ENCODE measurements at regions not wholly inside any gene's neighbourhood (a gene's known extent, or its start where the extent isn't known, plus 50 kb on each side); places are given as distances from the start of the nearest gene placed in this dataset.
A peak's percentile ranks its signal among the peaks of the same experiment; 100 is the strongest.

DNA sequence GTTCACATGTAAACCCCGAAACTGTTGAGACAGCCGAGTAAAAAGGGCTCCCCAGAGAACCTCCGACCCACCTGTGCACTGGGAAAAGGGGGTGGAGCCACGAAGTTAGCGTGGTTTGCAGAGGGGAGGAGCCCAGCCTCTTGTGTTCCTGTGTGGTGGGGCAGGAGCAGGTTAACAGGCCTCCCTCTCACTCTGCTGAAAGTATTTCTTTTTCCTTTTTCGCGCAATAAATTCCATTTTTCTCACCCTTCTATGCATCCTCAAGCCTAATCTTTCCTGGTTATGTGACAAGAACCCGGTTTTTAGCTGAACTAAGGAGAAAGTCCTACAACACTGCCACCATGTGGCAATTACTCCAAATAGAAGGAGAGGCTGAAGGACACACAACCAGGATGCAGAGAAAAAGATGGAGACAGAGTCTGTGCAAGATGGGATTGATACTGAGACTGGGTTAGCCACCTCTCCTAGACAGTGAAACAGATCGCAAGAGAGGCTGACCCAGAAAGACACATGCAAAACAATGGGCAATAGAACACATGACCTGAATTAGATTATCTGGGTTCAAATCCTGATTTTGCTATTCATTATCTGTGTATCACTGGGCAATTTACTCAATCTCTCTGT is 168.7 kb upstream of the PRSS16 start:
- Mint-ChIP-seq H3K27ac (ENCODE audit: unreplicated experiment) (peak overlapping the region; percentile 27), H3K4me3 (ENCODE audit: unreplicated experiment) (peak overlapping the region; percentile 84), H3K36me3 (ENCODE audit: low read depth, unreplicated experiment) (no peaks in the 10 kb centered on the region), H3K4me1 (ENCODE audit: unreplicated experiment) (no peaks in the 10 kb centered on the region), H3K9me3 (ENCODE audit: unreplicated experiment) (no peaks in the 10 kb centered on the region), H3K27me3 (ENCODE audit: unreplicated experiment) (no peaks in the 10 kb centered on the region)
- peak; percentile 53 for DNase-seq (ENCODE audit: low spot score)
- peak; percentile 64 for TF ChIP-seq CTCF (IDR thresholded peaks at IDR 0.05; ENCODE audit: unreplicated experiment)

- no peak for DNase-seq (ENCODE audit: low spot score)
- Mint-ChIP-seq H3K36me3 (ENCODE audit: low read depth, unreplicated experiment) (no peaks in the 10 kb centered on the region), H3K4me1 (ENCODE audit: unreplicated experiment) (no peaks in the 10 kb centered on the region), H3K9me3 (ENCODE audit: unreplicated experiment) (no peaks in the 10 kb centered on the region), H3K4me3 (ENCODE audit: unreplicated experiment) (no peak overlapping the region), H3K27me3 (ENCODE audit: unreplicated experiment) (no peaks in the 10 kb centered on the region), H3K27ac (ENCODE audit: unreplicated experiment) (no peak overlapping the region)
- TF ChIP-seq CTCF (IDR thresholded peaks at IDR 0.05; ENCODE audit: unreplicated experiment): no peak
Measured at GRCh38 chr6:27081188-27081587, 166.3 kb upstream of the PRSS16 start.

- no peaks in the 10 kb centered on the region for H3K4me1 Mint-ChIP-seq (ENCODE audit: unreplicated experiment)
- DNase-seq (ENCODE audit: low spot score): no peak
- H3K36me3 Mint-ChIP-seq (ENCODE audit: low read depth, unreplicated experiment): no peaks in the 10 kb centered on the region
- no peaks in the 10 kb centered on the region for H3K27me3 Mint-ChIP-seq (ENCODE audit: unreplicated experiment)
- no peaks in the 10 kb centered on the region for H3K9me3 Mint-ChIP-seq (ENCODE audit: unreplicated experiment)
- H3K27ac Mint-ChIP-seq (ENCODE audit: unreplicated experiment): no peak overlapping the region
- no peak for TF ChIP-seq CTCF (IDR thresholded peaks at IDR 0.05; ENCODE audit: unreplicated experiment)
- H3K4me3 Mint-ChIP-seq (ENCODE audit: unreplicated experiment): no peak overlapping the region
Measured at GRCh38 chr6:27081931-27082330, 165.6 kb upstream of the PRSS16 start.

DNA sequence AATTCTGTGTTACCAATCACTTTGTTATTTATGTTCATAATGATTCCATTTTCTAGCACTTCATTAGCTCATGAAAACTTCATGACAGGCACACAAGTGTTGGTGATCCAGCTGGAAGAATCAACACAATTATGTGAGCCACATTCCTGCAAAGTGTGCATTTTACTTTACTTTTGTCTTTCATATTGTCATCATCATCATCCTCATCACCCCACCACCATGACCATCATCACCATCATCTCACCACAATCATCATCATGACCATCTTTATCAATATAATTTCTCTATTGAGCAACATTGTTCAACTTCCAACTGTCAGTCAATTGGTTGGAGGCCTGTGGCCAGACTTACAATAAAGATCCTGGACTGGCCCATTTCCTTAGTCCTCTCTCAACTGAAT is 159.4 kb upstream of the PRSS16 start:
- H3K27me3 Mint-ChIP-seq (ENCODE audit: unreplicated experiment): peaks cover 6% of the 10 kb centered on the region

More for the DNA sequence above, 159.4 kb upstream of the PRSS16 start:
- DNase-seq (ENCODE audit: low spot score): no peak
- no peak overlapping the region for H3K27ac Mint-ChIP-seq (ENCODE audit: unreplicated experiment)
- no peak overlapping the region for H3K4me3 Mint-ChIP-seq (ENCODE audit: unreplicated experiment)
- H3K36me3 Mint-ChIP-seq (ENCODE audit: low read depth, unreplicated experiment): no peaks in the 10 kb centered on the region
- TF ChIP-seq CTCF (IDR thresholded peaks at IDR 0.05; ENCODE audit: unreplicated experiment): no peak
- H3K9me3 Mint-ChIP-seq (ENCODE audit: unreplicated experiment): no peaks in the 10 kb centered on the region
- peaks cover 5% of the 10 kb centered on the region for H3K4me1 Mint-ChIP-seq (ENCODE audit: unreplicated experiment)
